HG02943 (cell line): ENCODE measurements at regions not wholly inside any gene's neighbourhood (a gene's known extent, or its start where the extent isn't known, plus 50 kb on each side); places are given as distances from the start of the nearest gene placed in this dataset.
A peak's percentile ranks its signal among the peaks of the same experiment; 100 is the strongest.

ENCODE experiments used
- ATAC-seq: cut with Tn5 transposase; IDR thresholded peaks from one replicate; pipeline ENCODE4 v1.9.1; 2021; ENCODE audit warnings: mild to moderate bottlenecking, low read depth, moderate library complexity; ENCODE audit not compliant: unreplicated experiment

DNA sequence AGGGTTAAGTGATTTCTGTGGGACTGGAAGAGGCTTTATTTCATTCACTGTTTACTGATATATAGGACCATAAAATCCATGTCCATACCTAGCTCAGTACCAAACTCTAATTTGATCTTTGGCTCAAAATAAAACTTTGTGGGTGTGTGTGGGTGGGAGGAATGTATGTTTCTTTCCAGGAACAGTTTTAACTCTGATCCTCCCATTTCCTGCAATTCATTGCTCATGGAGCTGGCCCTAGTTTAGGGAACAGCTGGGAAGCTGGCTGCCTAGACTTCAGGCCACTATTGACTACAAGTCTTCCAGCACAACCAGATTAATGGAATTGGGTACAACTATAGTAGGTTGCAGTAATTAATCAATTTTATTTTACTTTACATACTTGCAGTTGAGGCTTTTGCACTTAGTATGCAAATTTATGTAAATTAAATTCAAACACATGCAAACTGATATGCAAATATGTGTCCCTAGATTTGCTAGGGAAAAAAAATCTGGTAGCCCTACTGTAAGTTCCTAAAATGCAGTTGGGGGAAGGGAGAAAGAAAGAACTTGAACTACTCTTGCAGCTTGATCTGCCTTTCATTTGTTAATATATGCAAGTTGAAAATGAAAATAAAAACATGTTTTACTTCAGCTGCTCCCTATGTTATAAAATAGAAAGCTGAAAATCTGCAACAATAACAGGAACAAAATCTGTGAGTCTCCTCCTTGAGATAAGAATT is 1070.3 kb upstream of the CELF4 start:
- ATAC-seq: no peak

DNA sequence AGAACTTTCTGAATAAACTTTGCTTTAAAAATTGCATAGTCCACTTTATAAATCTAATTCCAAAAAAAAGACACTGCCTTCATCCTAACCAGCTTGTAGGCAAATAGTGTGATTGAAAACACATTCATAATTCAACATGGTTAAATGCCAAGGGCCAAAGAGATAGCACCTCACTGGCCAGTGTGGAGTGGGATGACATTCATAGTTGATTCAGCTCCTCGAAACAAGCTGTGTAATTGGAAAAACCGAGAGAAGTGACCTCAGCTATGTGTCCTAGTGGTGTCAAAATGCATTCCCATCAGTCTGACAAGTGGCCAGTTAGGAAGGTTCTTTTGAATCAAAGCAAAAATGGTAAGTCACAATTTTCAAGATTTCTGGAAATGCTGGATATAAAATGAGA is 1068.5 kb upstream of the CELF4 start:
- ATAC-seq: no peak

DNA sequence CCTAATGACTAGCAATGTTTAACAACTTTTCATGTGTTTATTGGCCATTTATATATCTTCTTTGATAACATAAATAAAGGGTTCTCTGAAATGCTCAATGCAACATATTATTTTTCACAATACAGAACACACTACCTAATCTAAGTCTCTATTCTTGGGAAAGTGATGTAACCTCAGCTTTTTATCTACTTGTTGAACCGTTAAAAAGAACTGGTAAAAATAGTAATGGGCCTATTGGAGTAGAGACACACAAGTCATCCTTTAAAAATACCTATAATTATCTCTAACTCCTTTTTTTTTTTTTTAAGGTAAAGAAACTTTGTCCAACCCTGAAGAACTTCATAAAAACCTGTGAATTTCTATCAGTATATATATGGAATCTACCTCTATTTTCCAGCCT is 1067.7 kb upstream of the CELF4 start:
- no peak for ATAC-seq

- no peak for ATAC-seq
Observed at GRCh38 chr18:38619129-38619528, 1053.5 kb upstream of the CELF4 start.

- ATAC-seq: no peak
Observed at GRCh38 chr18:38616306-38616705, 1050.7 kb upstream of the CELF4 start.

DNA sequence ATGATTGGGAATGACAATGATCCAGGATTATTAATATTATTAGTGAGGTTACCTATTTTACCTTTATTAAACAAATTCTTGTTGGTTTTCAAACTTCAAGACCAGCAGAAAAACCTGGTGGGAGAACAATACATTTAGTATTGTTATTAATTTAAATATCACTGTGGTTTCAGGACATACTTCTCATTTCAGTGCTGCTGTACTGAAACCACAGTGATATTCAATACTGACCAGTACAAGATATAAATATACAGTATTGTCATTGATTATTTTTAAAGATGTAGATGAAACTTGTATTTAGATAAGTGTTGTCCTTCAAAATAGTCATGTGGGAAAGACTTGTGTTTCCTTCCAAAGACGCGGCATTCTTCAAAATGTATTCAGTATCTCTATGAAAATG is 1047.3 kb upstream of the CELF4 start:
- ATAC-seq: no peak

DNA sequence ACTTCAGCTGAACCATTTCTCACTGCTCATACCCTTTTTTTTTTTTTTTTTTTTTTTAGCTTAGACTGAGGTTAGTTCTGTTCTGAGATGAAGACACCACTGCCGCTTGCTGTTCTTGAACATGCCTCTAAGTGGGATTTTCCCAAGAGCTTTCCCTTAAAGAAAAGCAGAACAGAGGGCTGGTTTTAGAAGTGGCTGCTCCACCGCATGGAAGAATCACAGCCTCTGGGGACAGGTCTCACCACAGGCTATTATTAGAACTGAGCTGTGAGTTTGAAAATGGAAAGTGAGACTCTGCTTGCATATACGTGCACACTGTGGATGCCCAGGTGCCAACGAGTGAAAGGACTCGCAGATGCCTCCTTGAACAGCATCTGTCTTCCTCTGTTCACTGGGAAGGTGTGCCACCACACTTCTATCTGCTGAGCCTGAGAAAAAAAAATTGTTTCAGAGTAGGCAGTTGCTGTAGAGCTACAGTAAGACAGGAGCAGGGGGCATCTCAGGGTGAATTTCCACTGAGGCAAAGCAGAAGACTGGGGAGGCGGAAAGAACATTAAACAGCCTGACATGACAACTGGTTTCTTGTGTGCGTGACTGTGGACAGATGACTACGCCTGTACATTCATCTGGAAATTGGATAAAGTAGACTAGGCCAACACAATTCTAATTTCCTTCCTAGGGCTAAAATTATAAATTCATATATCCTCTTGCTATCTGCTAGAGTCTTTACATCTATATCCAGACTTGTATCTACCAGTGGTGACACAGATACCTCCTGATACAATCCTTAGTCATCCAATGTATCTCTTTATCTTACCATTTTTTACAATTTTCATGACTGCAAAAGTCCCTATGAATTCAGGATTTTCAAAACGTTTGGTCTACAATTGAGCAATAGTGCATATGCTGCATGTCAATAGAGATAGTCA is 1045.7 kb upstream of the CELF4 start:
- ATAC-seq: peak; percentile 94

- ATAC-seq: no peak
Observed at GRCh38 chr18:38606841-38607240, 1041.2 kb upstream of the CELF4 start.

- no peak for ATAC-seq
Observed at GRCh38 chr18:38602341-38602740, 1036.7 kb upstream of the CELF4 start.

DNA sequence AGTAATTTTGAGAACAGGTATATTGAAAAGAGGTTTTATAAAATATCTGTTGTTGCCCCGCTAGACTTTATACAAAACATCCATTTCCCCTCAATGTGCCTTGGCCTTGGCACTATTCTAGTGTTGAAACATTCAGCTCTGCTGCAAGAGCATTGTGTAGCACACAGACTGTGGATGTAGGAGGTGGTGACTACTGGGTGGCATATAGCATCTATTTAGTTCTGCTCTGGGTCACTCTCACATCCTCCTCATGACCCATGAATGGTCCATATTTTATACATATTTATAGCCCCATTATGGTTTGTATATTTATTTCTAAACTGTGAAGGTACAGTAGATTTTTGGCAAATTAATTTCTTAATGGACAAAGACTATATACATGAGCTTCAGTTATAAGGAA is 1022.0 kb upstream of the CELF4 start:
- ATAC-seq: no peak

DNA sequence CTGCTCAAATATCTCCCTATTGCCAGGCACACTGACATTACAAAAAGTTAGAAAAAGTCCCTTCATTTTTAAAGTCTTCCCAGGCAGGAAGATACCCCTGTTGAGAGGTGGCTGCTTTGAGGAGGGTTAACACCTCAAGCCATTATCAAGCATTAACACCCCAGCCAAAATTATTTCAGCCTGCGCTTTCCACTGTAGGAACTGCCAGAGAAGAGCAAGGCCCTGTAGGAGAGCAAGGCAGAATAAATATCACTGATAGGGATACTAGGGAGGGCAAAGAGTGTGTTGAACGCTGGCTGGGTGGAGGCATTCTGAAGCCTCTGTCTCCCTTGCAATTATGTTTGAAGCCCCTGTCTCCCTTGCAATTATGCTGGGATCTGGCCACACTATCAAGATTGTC is 1020.7 kb upstream of the CELF4 start:
- no peak for ATAC-seq

DNA sequence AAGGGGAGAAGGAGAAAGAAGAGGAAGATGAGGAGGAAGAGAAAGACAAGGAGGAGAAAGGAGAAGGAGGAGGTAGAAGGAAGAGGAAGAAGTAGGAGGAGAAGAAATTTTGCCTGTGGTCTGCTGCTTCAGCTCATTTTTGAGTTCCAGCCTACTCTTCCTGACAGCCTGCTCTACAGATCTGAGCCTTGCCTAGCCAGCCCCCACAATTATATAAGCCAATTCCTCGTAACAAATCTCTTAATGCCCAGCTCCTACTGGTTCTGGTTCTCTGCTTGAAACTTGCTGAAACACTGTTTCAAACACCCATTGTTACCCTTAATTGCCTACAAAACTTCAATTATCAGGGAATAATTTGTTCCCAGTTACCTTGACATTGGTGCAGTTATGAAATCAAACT is 1014.2 kb upstream of the CELF4 start:
- ATAC-seq: no peak

DNA sequence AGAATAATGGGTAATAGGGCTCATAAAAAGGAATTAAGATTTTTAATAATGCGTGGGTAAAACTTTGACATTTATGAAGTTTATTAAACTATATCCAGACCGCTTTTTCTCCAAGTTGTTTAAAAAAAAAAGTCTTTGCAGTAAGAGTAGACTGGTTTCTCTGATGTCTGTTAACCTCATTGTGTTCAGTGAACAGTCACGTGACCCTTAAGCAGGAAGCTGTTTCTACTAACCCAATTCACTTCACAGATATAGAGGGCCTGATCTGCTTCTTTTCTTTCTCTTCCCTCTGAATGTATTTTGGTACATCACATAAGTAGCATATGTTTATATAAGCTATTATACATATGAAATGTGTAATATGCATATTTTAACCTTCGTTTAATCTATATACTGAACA is 1011.3 kb upstream of the CELF4 start:
- ATAC-seq: no peak

- no peak for ATAC-seq
Observed at GRCh38 chr18:38576349-38576748, 1010.8 kb upstream of the CELF4 start.

DNA sequence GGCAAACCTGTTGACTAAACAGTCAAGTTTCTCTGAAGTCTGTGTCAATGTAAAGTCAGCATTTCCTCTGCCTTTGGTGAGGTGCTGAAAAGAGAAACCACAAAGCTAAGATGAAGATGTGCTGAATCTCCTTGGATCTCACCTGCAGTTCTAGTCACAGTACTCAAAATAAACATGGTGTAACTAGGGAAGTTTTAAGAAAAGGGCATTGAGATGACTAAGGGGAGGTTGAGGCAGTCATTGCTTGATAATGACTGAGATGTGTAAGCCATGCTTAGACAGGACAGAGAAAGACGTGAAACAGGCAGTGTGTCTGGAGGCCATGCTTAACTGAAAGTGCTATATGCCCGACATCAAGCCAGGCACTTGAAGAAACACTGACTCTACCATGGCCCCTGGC is 1010.0 kb upstream of the CELF4 start:
- no peak for ATAC-seq

DNA sequence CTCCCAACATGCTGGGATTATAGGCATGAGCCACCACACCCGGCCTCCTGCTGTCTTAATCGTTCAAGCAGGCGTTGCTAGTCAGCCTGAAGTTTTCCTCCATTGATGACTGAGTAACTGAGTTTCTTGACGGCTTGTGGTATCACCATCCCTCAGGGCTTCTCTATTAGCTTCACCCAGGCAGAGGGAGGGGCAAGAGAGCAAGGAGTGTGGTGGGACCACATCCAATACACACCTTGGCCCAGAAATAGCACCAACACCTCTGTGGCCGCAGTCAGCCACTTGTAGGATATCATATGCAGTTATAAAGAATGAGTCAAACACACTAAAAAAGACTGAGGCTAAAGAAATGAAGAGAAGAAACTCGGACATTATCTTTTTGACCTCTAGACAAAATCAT is 1009.4 kb upstream of the CELF4 start:
- ATAC-seq: no peak

- ATAC-seq: no peak
Observed at GRCh38 chr18:38572554-38573111, 1007.0 kb upstream of the CELF4 start.

DNA sequence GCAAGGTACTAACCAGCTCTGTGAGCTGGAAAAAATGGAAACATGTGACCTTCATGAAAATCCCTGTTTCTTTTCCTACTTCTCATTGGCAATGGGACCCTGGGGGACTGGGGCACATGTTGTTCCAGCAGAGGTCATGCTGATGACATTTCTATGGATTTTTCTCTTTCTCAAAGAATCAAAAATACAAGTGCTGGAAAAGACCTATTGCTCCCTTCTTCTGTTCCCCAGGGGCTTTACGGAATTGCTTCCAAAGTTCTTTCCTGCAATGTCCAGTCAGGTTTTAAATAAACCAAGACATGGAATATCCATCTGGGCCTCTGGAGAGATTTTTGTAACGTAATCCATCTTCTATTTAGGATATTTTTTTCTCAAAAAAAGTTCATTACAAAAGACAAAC is 1006.1 kb upstream of the CELF4 start:
- no peak for ATAC-seq

- no peak for ATAC-seq
Observed at GRCh38 chr18:38565513-38565912, 999.9 kb upstream of the CELF4 start.

- ATAC-seq: no peak
Observed at GRCh38 chr18:38563396-38563980, 997.9 kb upstream of the CELF4 start.

DNA sequence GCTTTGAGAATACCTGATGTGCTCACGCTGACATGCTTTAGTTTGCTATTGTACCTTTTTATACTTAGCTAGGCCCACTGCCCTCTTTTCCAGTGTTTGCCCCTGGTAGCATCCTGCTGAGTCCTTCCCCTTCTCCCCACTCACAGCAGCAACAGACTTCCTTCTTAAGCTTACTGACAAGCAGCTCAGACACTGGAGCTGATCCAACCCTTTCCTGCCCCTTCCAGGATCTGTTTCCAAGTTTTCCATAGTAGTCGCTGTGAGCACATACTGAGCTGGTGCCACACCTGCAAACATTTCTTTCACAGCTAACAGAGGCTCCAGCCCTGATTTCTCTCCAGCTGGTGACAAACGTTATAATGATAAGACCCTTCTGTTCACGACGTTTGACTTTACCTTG is 991.4 kb upstream of the CELF4 start:
- ATAC-seq: no peak
